ENCODE measurements at regions not wholly inside any gene's neighbourhood (a gene's known extent, or its start where the extent isn't known, plus 50 kb on each side); places are given as distances from the start of the nearest gene placed in this dataset.
"Not testable (repeated sequence)": the region's sequence is repeated elsewhere in the genome, so short reads cannot be mapped to it uniquely, and the experiment has no call there.

GRCh38 chrY:12453318-12453717, 247.7 kb upstream of the USP9Y start:
- DNase-seq (ENCODE audit: low read depth in 3 of 3), result not testable (repeated sequence)

DNA sequence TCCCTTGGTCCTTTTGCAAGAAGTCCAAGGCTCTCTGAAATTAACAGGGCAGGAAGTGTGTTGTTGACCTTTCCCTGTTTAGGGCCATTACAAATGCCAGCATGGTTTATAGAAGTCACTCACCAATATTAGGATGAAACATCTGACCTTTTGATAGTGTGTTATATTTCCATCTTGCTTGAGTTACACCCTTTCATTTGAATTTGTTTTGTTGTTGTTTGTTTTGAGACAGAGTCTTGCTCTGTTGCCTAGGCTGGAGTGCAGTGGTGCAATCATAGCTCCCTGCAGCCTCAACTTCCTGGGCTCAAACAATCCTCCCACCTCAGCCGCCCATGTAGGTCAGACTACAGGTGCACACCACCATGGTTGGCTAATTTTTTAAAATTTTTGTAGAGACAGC, 241.1 kb upstream of the USP9Y start:
- no peak for DNase-seq (ENCODE audit: low read depth in 3 of 3)

DNA sequence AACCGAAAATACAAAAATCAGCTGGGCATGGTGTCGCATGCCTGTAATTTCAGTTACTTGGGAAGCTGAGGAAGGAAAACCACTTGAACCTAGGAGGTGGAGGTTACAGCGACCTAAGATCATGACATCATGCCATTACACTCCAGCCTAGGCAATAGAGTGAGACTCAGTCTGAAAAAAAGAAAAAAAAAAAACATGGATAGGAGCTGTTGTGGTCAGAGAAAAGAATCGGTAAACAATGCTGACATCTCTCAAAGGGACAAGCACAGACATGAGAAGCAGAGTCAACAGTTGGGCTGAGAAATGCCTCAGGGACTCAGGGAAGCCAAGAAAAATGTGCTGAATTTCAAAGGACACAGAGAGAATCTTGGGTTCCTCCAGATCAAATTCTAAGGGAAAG, 236.9 kb upstream of the USP9Y start:
- DNase-seq (ENCODE audit: low read depth in 3 of 3), result no peak

GRCh38 chrY:12465706-12466105, 235.3 kb upstream of the USP9Y start:
- DNase-seq (ENCODE audit: low read depth in 3 of 3), result no peak

GRCh38 chrY:12469081-12469480, 231.9 kb upstream of the USP9Y start:
- peak in 1 of 3 donors; percentile 7 for DNase-seq (ENCODE audit: low read depth in 3 of 3)

GRCh38 chrY:12474472-12474871, 226.6 kb upstream of the USP9Y start:
- DNase-seq (ENCODE audit: low read depth in 3 of 3), result no peak

- peak in 1 of 3 donors; percentile 16 for DNase-seq (ENCODE audit: low read depth in 3 of 3)
These were observed 221.6 kb upstream of the USP9Y start for GRCh38 chrY:12479382-12479781.

DNA sequence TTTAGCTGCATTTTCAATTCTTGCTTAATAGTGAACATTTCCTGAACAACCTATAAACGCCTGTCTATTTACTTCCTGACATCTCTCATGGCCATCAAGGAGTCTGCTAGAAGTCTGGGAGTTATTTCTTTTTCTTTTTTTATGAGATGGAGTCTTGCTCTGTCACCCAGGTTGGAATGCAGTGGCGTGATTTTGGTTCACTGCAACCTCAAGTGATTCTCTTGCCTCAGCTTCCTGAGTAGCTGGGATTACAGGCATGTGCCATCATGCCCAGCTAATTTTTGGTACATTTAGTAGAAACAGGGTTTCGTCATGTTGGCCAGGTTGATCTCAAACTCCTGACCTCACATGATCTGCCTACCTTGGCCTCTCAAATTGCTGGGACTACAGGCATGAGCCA, 217.6 kb upstream of the USP9Y start:
- no peak for DNase-seq (ENCODE audit: low read depth in 3 of 3)

- DNase-seq (ENCODE audit: low read depth in 3 of 3), result no peak
These were observed 210.3 kb upstream of the USP9Y start for GRCh38 chrY:12490558-12491209.

GRCh38 chrY:12492218-12492617, 208.8 kb upstream of the USP9Y start:
- DNase-seq (ENCODE audit: low read depth in 3 of 3), result no peak

DNA sequence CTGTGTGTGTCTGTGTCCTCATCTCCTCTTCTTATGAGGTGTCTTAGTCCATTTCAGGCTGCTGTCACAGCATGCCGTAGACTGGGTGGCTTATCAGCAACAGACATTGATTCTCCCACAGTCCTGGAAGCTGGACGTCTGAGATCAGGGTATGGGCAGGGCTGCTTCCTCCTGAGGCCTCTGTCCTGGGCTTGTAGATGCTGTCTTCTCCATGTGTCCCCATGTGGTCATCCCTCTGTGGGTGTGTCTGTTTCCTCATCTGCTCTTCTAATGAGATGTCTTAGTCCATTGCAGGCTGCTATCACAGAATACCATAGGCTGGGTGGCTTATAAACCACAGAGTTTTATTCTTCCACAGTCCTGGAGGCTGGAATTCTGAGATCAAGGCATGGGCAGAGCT, 205.0 kb upstream of the USP9Y start:
- no peak for DNase-seq (ENCODE audit: low read depth in 3 of 3)

GRCh38 chrY:12500096-12500495, 200.9 kb upstream of the USP9Y start:
- DNase-seq (ENCODE audit: low read depth in 3 of 3), result no peak

- DNase-seq (ENCODE audit: low read depth in 3 of 3), result not testable (repeated sequence)
These were observed 197.0 kb upstream of the USP9Y start for GRCh38 chrY:12504028-12504427.

GRCh38 chrY:12517338-12517737, 183.7 kb upstream of the USP9Y start:
- no peak for DNase-seq (ENCODE audit: low read depth in 3 of 3)

DNA sequence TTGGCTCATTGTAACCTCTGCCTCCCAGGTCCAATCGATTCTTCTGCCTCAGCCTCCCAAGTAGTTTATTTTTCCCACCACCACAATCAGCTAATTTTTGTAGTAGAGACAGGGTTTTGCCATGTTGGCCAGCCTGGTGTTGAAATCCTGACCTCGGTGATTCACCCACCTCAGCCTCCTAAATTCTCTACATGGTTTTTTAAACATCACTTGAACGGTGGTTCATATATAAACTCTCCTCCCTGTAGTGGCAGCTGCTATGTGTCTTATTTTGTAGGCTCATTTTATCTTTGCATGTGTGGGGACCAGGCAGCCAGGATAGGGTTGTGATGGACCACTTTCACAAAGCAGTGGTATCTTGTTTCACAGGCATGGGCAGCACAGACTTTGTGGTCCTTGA, 175.8 kb upstream of the USP9Y start:
- no peak for DNase-seq (ENCODE audit: low read depth in 3 of 3)

GRCh38 chrY:12526362-12527063, 174.5 kb upstream of the USP9Y start:
- DNase-seq (ENCODE audit: low read depth in 3 of 3), result no peak

DNA sequence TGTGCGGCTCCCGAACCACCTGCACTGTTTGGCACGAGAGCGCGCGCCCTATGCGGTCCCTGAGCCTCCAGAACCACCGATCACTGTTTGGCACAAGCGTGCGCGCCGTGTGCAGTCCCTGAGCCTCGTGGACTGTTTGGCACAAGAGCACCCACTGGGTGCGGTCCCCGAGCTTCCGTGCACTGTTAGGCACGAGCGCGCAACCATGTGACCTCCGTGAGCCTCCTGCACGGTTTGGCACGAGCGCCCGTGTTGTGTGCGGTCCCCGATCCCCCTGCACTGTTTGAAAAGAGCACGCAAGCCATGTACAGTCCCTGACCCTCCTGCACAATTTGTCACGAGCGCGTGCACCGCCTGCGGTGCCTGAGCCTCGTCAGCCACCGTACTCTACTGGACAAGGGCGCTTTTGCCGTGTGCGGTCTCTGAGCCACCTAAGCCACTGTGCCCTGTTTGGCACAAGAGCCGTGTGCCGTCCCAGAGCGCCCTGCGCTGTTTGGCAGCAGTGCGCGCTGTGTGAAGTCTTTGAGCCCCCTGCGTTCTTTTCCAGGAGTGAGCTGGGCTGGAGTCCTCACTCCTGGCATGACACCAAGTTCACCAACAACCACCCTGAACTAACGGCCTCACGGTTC, 163.7 kb upstream of the USP9Y start:
- DNase-seq (ENCODE audit: low read depth in 3 of 3), result no peak

DNA sequence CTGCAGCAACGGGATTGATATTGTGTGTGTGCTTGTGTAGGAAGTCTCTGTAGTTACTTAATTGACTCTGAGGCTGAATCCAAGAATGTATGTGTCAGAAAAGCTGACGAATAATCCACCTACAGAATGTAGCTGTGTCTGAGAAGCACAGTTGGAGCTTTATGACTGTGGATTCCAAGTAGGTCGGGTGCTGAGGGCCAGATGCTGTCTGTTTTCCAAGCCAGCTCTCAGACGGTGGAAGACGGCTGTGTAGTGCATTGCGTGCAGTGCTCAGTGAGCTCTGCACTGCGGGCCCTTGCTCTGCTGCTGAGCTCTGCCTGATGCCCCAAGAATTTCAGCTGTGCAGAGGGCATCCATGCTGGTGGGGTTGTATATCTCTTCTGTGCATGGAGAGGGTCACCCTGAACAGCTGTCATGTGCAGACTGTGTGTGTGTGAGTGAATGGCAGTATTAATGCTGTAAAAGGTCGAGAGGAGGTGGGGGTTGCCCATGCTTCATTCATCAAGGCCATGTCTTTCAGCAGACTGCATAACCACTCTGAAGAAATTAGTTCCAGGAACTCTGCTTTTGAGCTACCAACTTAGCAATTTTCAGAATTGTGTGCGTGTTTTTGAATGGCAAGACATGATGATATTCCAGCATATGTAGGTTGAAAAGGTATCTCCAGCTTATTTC, 154.1 kb upstream of the USP9Y start:
- no peak for DNase-seq (ENCODE audit: low read depth in 3 of 3)

GRCh38 chrY:12552471-12553283, 148.4 kb upstream of the USP9Y start:
- DNase-seq (ENCODE audit: low read depth in 3 of 3), result no peak

- no peak for DNase-seq (ENCODE audit: low read depth in 3 of 3)
These were observed 147.1 kb upstream of the USP9Y start for GRCh38 chrY:12553909-12554308.

- DNase-seq (ENCODE audit: low read depth in 3 of 3), result no peak
These were observed 146.0 kb upstream of the USP9Y start for GRCh38 chrY:12555005-12555404.

DNA sequence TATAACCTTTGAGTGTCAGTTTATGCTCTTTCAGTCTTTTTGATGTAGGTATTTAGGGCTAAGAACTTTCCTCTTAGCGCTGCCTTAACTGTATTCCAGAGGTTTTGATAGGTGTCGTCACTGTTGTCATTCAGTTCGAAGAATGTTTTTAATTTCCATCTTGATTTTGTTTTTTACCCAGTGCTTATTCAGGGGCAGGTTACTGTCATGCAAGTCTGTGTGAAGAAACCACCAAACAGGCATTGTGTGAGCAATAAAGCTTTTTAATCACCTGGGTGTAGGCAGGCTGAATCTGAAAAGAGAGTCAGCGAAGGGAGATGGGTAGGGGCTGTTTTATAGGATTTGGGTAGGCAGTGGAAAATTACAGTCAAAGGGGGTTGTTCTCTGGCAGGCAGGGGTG, 142.0 kb upstream of the USP9Y start:
- no peak for DNase-seq (ENCODE audit: low read depth in 3 of 3)
